ENCODE measurements at regions not wholly inside any gene's neighbourhood (a gene's known extent, or its start where the extent isn't known, plus 50 kb on each side); places are given as distances from the start of the nearest gene placed in this dataset.

GRCh38 chr1:238982736-238983135, 403.6 kb upstream of the CHRM3 start:
- TF ChIP-seq POU2F2 (IDR thresholded peaks at IDR 0.05; ENCODE audit: low read depth, low read length) (no peak), POLR2AphosphoS5 (IDR thresholded peaks at IDR 0.05; ENCODE audit: low read depth, low read length) (no peak)

Measured in GM12891 (cell line).